Muscle of arm (tissue), 1 donor: ENCODE measurements at regions not wholly inside any gene's neighbourhood (a gene's known extent, or its start where the extent isn't known, plus 50 kb on each side); places are given as distances from the start of the nearest gene placed in this dataset.

Source experiments
- DNase-seq: peaks from one replicate; pipeline ENCODE4 v3.0.0-alpha.2; 2013

DNA sequence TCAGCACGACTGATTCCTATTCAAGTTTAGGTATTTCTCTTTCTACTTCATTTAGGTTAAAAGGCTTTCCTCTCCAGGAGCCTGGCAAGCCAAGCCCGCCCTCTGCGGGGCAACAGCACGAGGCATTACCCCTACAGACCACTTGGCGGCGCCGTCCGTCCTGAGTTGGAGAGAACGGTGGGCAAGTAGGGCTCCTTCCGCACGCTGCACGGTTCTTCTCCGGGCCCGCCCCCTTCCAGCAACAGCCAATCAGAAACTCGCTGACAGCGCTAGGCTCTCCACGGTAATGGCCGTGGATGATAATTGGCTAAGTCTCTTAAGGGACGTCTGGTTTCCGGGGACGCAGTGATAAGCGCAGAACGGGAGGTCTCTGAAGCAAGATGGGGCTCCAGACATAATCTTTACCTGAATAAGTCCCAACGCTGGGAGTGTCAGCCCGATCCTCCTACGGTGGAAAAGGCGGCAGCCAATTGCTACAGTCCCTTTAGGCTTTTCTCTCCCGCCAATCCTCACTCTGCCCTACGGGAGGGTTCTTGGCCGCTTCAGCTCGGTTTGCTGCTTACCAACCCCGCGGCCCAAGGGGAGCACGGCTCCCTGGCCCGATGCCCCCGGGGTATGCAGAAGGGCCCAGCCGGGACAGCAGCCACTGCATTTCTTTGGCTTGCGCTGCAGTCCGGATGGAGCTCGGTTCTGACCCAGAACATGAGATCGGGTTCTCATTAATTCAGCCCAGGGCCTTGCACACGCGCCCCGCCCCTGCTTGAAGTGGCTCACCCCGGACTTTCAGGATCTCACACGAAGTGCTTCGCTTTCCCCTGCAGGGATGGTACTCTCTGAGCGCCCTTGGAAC lies 206.9 kb upstream of the PKDCC start:
- DNase-seq = peak; percentile 93

DNA sequence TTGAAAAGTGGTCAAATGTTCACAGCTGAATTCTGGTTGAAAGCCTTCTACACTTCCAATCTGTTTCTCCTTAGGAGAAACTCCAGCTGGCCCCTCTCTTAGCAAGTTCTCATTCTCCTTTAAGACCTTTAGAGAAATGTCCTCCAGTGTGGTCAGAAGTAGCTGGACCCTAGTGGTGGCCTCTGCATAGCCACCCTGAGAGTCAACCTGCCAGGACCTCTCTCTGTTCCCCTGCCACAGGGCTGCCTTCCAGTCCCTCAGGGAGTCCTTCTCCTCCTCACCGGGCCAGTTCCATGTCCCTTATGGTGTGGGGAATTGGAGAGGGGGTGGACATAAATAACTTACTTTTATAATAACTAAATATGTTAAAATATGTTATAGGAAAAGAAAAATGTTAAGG lies 200.9 kb upstream of the PKDCC start:
- no peak for DNase-seq

DNA sequence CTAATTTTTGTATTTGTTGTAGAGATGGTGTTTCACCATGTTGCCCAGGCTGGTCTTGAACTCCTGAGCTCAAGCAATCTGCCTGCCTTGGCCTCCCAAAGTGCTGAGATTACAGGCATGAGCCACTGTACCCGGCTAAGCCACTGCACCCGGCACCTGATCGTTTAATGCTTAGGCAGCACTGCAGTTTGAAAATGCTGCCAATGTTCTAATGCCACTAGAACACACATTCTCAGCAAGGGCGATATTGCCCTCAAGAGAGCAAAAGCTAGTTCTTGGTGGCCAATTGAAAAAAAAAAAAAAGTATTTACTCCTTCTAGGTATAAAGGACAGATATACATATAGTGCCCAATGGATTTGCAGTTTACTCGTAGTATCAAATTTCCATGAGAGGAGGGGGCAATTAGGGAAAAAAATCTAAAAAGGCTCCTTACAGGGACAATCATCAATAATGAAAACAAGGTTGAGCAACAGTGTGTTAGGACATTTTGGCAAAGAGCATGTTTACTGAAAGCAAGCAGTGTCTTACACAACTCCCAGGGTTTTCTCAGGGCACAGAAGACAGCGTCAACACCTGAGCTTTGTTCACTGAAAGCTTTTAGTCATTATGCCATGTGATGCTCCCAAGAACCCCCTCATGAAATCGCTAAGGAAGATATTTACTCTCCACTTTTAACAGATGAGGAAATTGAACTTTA lies 199.9 kb upstream of the PKDCC start:
- DNase-seq = no peak

DNA sequence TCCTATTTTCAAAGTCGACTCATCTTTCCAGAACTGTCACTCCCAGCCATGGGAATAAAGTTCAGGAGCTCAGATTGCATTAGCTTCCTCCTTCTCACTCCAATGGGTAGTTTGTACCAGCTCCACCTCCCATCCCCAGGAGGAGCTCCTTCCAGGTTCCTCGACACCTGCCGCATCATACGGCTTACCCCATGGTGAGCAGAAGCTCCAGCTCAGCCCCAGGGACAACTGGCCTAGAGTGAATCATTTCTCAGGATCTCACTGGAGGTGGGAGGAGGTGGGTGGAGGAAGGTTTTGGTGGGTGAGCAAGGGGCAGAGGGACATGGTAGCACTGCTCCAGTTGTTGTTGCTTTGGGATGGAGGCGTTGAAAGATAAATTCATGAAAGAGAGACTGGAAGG lies 196.3 kb upstream of the PKDCC start:
- DNase-seq = no peak

DNA sequence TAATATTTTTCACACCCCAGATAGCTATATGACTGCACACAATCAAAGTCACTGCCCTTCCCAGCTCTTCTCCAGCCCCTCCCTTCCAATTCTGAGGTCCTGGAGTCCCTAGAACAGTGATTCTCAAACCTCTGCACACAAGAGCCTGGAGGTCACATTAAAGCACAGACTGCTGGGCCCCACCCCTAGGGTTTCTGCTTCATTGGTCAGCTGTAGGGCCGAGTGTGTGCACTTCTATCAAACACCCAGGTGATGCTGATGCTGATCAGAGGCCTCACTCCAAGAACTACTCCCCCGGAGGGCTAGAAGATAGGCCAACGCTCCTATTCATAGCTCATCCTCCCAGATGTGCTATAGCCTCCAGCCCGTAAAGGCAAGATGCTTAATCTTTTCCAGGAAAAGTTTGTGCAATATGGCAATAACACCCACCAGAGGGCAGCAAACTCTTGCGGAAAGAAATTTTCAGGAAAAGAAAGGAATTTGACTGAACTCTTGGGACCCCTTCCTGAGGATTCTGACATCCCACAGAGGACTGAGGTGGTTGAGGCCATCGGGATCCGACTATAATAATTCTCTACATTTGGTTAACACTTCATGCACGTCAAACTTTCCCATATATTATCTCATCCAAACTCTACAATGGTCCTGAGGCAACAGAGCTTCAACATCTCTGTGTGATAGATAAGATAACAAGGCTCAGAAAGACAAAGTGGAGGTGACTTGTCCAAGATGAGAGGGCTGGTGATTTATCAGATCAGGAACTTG lies 194.2 kb upstream of the PKDCC start:
- DNase-seq = peak; percentile 67

DNA sequence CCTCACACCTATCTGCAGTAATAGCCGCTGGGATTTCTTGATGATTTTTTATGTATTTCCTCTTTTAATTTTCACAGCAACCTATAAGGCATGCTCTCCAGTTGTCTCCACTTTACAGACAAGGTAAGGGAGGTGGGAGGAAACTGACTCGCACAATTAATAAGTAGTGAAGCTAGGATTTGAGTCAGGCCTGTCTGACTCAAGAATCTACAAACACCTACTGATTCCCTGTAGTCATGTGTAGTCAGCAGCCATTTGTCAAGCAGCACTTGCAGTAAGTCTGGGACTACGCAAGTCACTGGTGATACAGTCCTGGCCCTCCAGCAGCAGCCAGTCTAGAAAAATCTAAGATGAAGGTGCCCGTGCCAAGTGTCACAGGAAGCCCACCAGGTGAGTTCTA lies 193.6 kb upstream of the PKDCC start:
- no peak for DNase-seq

DNA sequence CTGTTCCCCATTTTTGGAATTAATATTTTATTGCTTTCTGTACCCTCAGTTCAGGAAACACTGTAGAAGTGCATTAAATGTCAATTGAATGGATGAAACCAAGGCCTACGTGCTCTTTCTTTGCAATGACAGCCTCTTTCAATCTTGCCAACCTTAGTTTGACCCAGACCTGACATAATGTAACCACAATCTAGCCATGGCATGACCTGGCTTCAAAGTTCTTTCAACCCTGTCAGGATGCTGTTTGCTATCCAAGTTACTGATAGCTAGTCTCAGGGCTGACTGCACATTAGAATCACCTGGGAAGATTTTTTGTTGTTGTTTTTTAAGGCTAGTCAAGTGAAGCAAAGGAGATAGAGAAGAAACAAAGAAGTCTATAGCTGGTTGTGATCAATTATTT lies 190.9 kb upstream of the PKDCC start:
- DNase-seq = no peak

DNA sequence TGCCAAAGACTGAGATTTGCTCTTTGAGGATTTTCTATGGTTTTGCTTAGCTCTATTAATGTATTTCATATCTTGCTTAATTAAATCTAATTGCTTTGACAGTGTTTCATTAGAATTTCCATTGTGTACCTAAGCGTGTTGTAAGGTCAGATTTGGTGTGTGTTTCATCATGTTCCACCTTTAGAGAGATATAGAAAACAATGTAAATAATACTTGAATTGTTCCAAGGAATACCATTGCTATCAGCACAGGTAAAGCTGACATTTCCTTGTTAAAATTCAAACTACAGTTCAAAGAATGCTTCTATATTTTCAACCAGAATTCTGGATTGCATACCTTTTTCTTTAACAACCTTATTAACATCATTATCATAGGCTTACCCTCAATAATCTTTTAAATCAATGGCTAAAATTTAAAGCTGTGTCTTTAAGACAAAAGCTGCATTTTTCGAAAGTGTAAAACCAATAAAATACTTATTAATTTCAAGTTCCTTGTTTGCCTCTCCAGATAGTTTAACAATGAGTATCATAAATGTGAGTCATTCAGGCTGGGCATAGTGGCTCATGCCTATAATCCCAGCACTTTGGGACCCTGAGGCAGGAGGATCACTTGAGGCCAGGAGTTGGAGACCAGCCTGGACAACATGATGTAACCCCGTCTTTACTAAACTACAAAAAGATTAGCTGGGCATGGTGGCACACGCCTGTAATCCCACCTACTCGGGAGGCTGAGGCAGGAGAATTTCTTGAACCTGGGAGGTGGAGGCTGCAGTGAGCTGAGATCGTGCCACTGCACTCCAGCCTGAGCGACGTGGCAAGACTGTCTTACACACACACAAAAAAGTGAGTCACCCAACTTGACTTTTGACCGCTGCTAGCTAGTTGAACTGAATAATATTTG lies 188.0 kb upstream of the PKDCC start:
- no peak for DNase-seq

DNA sequence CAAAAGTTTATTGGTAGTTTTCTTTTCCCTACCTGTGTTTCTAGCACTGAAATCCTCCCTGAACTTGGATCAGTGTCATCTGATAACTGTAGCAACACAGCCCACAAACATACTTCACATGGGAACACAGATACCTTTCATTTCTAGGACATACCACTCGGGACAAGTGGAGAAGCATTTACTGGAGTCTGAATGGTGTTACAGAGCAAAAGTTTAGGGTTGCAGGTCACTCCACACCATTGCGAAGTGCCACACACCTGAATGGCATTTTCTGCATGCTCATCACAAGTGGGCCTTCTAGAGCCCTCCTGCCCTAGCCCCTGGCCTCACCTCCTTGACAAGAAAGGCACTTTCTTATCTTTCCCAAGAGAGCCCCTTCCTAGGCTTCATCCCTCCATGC lies 184.8 kb upstream of the PKDCC start:
- DNase-seq = no peak

DNA sequence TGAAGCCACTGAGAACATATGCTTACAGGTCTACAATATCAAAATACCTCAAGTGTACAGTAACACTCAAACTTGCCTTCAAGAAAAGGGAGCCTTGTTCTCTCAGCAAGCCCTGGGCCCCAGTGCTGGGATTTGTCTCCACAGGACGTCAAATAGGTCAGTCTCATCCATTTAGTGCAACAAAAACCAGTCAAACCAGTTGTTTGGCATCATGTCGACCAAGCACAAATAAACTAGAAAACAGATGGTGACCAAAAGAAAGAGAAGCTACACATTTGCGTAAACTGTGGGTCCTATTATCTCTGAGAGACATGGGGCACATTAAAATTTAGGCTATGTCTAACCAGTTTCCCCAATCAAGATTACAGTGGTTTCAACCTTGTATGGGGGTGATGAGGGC lies 182.6 kb upstream of the PKDCC start:
- no peak for DNase-seq

DNA sequence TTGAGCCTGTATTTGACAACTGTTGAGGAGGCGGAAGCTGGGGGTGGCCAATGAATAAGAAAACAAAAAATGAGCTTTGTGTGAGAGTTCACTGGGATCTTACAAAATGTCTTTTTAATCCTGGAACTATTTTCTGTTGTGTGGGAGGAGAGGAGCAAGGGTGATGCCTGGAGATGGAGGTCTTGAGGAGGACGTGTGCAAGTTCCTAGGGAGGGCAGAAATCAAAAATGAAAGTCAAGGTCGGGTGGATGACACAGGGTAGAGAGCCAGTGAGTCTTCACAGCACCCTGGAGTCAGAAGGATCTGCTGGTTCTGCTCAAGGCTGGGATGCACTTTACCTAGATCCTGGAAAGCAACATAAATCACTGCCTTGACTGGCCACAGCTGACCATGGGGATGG lies 180.3 kb upstream of the PKDCC start:
- DNase-seq = no peak

DNA sequence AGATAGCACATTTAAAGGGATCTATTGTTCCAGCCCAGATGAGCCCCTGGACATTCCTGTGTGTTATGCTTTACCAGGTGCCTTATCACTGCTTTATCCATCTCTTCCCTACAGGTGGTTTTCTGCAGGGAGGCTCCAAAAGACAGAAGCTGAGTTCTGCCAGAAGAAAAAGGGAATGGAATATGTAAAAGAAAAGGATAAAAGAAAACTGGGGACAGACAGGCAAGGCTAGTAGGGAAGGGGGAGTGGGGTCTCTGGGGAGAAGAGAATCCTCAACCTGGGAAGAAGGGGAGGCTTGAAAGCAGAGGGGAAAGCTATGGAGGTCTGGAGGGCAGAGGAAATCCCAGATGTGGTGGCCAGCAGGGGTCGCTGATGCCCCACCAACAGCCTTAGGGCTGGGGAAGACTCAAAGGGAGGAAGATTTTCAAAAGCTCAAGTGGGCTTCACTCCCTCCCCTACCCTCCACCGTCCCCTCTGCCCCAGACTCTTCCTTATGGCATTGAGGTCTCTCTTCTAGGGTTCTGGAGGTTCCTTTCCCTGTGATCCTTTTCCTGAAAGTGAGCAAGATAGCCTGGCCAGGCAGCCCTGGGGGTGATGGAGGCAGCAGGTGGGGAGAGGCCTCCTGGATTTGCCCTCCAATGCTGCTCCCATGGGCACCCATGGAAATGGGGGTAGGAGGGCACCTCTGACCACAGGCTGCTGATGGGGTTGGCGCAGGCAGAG lies 178.1 kb upstream of the PKDCC start:
- DNase-seq = peak; percentile 86

DNA sequence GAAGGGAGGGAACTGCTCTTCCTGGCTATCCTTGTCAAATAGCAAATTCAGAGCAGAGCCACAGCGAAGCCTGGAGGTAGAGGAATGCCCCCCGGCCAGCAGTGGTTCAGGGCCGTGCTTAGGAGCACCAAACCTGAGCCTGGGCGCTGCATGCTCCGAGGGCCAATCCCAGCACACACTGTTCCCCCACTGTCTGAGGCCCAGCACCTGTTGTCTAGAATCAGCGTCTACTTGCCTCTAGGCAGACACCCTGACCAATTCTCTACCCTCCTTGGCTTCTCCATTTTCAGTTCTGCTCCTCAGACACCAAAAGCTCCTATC lies 177.6 kb upstream of the PKDCC start:
- DNase-seq = no peak

DNA sequence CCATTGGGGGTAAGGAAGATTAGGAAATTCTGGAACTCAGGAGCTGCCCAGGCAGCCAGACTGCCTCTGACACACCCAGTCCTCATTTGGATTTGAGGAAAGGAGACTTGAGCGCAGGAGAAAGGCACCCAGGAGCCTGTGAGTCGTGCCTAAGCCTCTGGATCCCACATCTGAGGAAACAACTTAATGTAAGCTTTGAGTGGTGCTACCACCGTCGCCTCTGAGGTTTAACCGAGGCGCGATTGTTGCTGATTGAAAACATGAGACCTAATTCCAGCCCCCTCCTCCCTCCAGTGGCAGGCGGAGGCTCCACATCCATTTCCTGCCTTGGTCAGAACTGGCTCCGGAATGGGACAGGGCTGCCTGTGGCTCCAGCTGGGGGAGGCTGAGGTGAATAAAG lies 176.7 kb upstream of the PKDCC start:
- peak; percentile 52 for DNase-seq

DNA sequence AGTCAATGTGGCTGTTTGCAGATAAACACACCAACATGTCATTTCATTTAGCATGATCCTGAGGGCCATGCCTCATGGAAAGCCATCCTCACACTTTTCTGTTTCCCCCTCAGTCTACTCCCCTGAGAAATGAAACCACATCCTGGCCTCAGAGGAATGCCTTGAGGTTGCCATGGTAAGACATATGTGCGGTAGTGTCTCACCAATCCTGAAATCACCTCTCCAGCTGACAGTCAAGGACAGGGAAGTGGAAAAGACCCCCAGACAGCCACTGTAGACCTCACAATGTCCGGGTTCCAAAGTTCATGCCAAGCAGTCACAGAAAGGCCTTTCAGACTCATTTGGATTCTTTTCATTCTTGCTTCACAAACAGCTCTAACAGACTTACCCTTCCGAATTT lies 175.2 kb upstream of the PKDCC start:
- DNase-seq = no peak

DNA sequence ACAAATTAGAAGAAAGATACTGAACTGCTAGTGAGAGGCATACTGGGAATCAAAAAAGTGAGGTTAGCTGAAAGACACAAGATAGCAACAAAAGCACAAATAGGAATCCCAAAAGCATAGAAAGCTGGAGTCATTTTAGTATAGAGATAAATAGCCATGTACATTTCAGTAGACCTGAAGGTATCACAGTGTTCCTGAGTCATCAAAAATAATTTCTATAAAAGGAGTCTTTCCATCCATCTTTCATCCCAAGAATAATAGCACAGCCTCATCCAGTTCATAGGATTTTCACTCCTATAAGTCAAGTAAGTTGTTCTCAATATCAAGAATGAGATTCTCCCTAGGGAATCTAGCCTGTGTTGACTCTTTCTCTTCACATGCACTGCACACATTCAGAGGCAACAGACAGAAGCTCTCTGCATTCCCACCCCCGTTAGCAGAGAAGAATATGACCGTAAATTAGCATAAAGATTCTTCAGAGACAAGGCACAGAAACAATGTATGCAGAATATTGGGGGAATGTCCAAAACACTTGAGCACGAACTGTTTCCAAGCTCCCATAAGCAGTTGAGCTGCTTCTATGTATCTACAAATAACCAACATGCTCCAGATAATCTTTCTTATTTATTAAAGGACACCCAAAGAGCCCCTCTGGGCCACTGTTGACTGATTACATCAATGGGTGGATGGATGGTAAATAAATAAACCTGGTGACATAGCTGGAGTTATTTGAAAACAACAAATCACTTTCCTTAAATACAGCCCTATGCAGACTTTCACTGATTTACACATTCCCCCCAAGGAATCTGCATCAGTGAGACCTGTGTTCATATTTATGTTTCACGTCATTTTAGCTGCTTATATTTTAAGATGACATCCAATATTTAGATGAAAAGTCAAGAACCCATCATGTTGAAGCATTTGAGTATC lies 174.5 kb upstream of the PKDCC start:
- DNase-seq = no peak

DNA sequence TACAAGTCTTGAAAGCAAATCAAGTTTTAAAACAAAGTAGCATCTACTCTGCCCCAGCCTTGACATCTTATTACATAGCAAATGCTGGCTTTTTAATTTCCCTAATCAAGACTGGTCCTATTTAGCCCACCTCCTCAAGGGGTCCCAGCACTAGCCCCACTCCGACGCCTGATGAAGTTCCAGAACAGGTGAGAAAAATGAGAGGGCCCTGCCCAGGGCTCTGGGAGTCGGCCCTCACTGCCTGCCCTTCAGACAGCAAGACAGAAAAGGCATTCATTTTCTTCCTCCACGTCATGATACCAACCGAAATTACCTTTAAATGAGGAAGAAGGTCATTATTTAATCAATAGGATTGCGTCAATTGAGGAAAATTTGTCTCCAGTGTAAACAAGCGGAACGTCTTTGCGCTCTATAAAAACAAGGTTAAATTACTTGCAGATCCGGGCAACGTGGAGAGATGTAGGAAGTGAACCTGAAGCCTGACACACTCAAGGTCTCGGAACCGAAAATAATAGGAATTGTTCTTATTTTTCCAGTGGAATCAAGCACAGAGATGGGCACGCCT lies 170.6 kb upstream of the PKDCC start:
- no peak for DNase-seq

DNA sequence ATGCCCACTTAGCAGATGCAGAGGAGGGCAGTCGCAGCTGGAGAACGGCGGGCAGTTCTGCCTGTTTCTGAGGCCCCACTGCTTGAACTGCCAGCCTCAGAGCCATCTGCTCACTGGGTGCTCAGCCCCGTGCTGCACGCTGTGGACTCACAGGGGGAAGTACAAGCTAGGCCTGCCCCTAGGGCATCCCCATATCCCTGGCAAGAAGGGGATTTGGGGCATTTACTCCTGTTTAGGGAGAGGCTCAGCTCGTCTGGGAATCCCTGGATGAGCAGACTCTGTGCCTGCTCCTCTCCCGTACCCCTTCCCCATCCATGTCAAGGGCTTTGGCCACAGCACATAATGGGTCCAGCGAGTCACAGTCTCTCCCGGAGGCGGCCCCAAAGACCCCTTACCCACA lies 169.8 kb upstream of the PKDCC start:
- no peak for DNase-seq

DNA sequence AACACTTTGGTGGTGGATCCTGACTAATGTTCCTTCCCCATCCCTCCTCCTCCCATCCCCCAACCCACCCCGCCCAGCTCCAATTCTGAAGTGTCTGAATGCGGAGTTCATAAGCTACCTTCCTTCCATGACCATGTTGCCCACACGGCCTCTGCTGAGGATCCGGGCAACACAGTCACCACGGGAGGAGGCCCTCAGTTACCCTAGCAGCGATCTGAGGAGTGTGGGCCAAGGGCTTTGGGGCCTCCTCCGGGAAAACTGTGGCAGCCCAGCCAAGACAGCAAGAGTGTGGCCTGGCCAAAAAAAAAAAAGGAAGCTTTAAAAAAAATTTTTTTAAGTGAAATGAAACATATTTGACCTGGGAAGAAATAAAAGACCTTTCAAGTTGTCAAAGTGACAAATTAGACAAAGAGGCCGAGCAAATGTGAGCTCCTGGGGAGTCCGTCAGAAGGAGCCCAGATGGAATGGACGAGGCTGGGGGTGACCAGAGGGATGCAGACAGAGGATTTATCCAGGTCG lies 169.0 kb upstream of the PKDCC start:
- no peak for DNase-seq
